HCT116 (cell line): ENCODE measurements at regions not wholly inside any gene's neighbourhood (a gene's known extent, or its start where the extent isn't known, plus 50 kb on each side); places are given as distances from the start of the nearest gene placed in this dataset.

Experiments
- ATAC-seq: fragments of 200-7000 bp; cut with Tn5 transposase; 2 replicates; pipeline ENCODE4 v1.9.1; 2020; ENCODE audit warnings: mild to moderate bottlenecking, moderate library complexity
- BruUV-seq: library from RNA; stranded (reverse); fragments of 400-500 nt; replicated peaks from 2 replicates; lab custom pipeline; 2021; lab: Mats Ljungman, UMichigan
- CTCF ChIA-PET: fragments of 300-600 bp; sonication (Branson Sonifier 250); formaldehyde crosslinking; loops from one replicate; lab custom pipeline; 2021; ENCODE audit warnings: antibody characterized with exemption; lab: Charles Lee
- POLR2A ChIA-PET: fragments of 300-600, 350-600 bp; sonication (Branson Sonifier 250); formaldehyde crosslinking; loops from one replicate; lab custom pipeline; 2021; ENCODE audit warnings: antibody characterized with exemption; lab: Charles Lee
- RAD21 ChIA-PET, 2 experiments: fragments of 300-600 bp; sonication (Branson Sonifier 250); formaldehyde crosslinking; loops; one replicate each; lab custom pipeline; 2023; ENCODE audit warnings: low total read pairs in 2 of 2; ENCODE audit not compliant: uncharacterized antibody in 2 of 2, unreplicated experiment in 2 of 2, low non-redundant PET in 1 of 2; lab: Charles Lee
- DNase-seq: peaks from one replicate; pipeline ENCODE4 v3.0.0-alpha.2; 2010; ENCODE audit warnings: low read depth, low spot score
- H2AFZ ChIP-seq: fragments of 200-600 bp; shearing (Covaris generic), sonication (generic); 2 replicates; pipeline ENCODE4 v1.6.1; 2017; ENCODE audit warnings: low read depth, mixed run types, mixed read lengths, antibody characterized with exemption, low read length; ENCODE audit not compliant: poor library complexity, severe bottlenecking
- H3K27ac ChIP-seq: 2 replicates; pipeline ENCODE4 v1.5.1; 2012; ENCODE audit warnings: low read depth, low read length
- H3K27me3 ChIP-seq: fragments of 200-600 bp; sonication (generic); 2 replicates; pipeline ENCODE4 v1.6.1; 2016; ENCODE audit warnings: mixed run types, low read length, mixed read lengths; ENCODE audit not compliant: insufficient read depth
- H3K36me3 ChIP-seq, 2 experiments: fragments of 200-500 bp in 1 of 2; fragments of 200-600 bp in 1 of 2; sonication (Bioruptor generic) in 1 of 2; sonication (generic) in 1 of 2; 2 replicates each; pipeline versions ENCODE4 v1.5.1 to v1.6.1; 2014 to 2016; ENCODE audit warnings: low read length in 2 of 2, inconsistent platforms in 1 of 2, mixed read lengths in 1 of 2, mixed run types in 1 of 2; ENCODE audit not compliant: insufficient read depth in 2 of 2, control insufficient read depth in 1 of 2
- H3K4me1 ChIP-seq, 2 experiments: fragments of 200-600 bp in 1 of 2; sonication (generic) in 1 of 2; 2 replicates each; pipeline versions ENCODE4 v1.5.1 to v1.6.1; 2012 to 2017; ENCODE audit warnings: low read length in 2 of 2, inconsistent platforms in 1 of 2, mild to moderate bottlenecking in 1 of 2, mixed read lengths in 1 of 2, mixed run types in 1 of 2, moderate library complexity in 1 of 2; ENCODE audit not compliant: insufficient read depth in 2 of 2, control insufficient read depth in 1 of 2
- H3K4me2 ChIP-seq: fragments of 200-600 bp; sonication (generic); 2 replicates; pipeline ENCODE4 v1.6.1; 2017; ENCODE audit warnings: mixed run types, low read length, mixed read lengths
- H3K4me3 ChIP-seq, 2 experiments: fragments of 200-600 bp in 1 of 2; sonication (generic) in 1 of 2; replicated peaks in 1 of 2; 2 replicates each; pipeline ENCODE4 v1.5.1; 2011 to 2016; ENCODE audit warnings: low read length in 2 of 2, control low read depth in 1 of 2, low read depth in 1 of 2, mild to moderate bottlenecking in 1 of 2, mixed read lengths in 1 of 2, mixed run types in 1 of 2
- H3K79me2 ChIP-seq: fragments of 200-600 bp; sonication (generic); 2 replicates; pipeline ENCODE4 v1.6.1; 2017; ENCODE audit warnings: mild to moderate bottlenecking, mixed run types, low read length, moderate library complexity, mixed read lengths; ENCODE audit not compliant: insufficient read depth
- H3K9ac ChIP-seq: fragments of 200-600 bp; sonication (generic); 2 replicates; pipeline ENCODE4 v1.6.1; 2016; ENCODE audit warnings: low read length, mixed read lengths
- H3K9me2 ChIP-seq: fragments of 200-600 bp; sonication (generic), shearing (Covaris generic); 2 replicates; pipeline ENCODE4 v1.6.1; 2017; ENCODE audit warnings: mixed run types, mild to moderate bottlenecking, moderate library complexity; ENCODE audit not compliant: insufficient read depth
- H3K9me3 ChIP-seq, 2 experiments: fragments of 200-500 bp in 1 of 2; fragments of 200-600 bp in 1 of 2; sonication (Bioruptor generic) in 1 of 2; sonication (generic) in 1 of 2; 2 replicates each; pipeline ENCODE4 v1.6.1; 2014 to 2017; ENCODE audit warnings: low read length in 2 of 2, mixed read lengths in 2 of 2, inconsistent platforms in 1 of 2, low read depth in 1 of 2, mild to moderate bottlenecking in 1 of 2, mixed run types in 1 of 2, moderate library complexity in 1 of 2; ENCODE audit not compliant: control insufficient read depth in 1 of 2, insufficient read depth in 1 of 2
- H4K20me1 ChIP-seq: fragments of 200-600 bp; sonication (generic), shearing (Covaris generic); 2 replicates; pipeline ENCODE4 v1.6.1; 2017; ENCODE audit warnings: mixed run types, mild to moderate bottlenecking, moderate library complexity; ENCODE audit not compliant: insufficient read depth
- CBX3 ChIP-seq: IDR thresholded peaks from 2 replicates; pipeline ENCODE4 v1.6.1; 2012; ENCODE audit warnings: low read depth
- CEBPB ChIP-seq: IDR thresholded peaks from 2 replicates; pipeline ENCODE4 v1.6.1; 2012; ENCODE audit warnings: low read depth
- EGR1 ChIP-seq: IDR thresholded peaks from 2 replicates; pipeline ENCODE4 v1.6.1; 2012; ENCODE audit warnings: low read depth
- EZH2phosphoT487 ChIP-seq: fragments of 200-600 bp; IDR thresholded peaks from 2 replicates; pipeline ENCODE4 v1.6.1; 2018; ENCODE audit warnings: antibody characterized with exemption, borderline replicate concordance
- FOSL1 ChIP-seq: IDR thresholded peaks from 2 replicates; pipeline ENCODE4 v1.6.1; 2012; ENCODE audit warnings: low read depth
- POLR2A ChIP-seq: IDR thresholded peaks from 2 replicates; pipeline ENCODE4 v1.7.0; 2011; ENCODE audit warnings: borderline replicate concordance; ENCODE audit not compliant: insufficient read depth, insufficient read length; ENCODE audit errors: extremely low read depth
- POLR2AphosphoS5 ChIP-seq: IDR thresholded peaks from 2 replicates; pipeline ENCODE4 v1.6.1; 2011; ENCODE audit warnings: mild to moderate bottlenecking, low read depth, low read length, moderate library complexity
- RAD21 ChIP-seq: IDR thresholded peaks from 2 replicates; pipeline ENCODE4 v1.6.1; 2012; ENCODE audit warnings: low read depth, mild to moderate bottlenecking
- SIN3A ChIP-seq: IDR thresholded peaks from 2 replicates; pipeline ENCODE4 v1.6.1; 2012; ENCODE audit warnings: low read depth
- SP1 ChIP-seq: IDR thresholded peaks from 2 replicates; pipeline ENCODE4 v1.6.1; 2012; ENCODE audit warnings: low read depth
- SRF ChIP-seq: IDR thresholded peaks from 2 replicates; pipeline ENCODE4 v1.6.1; 2012; ENCODE audit warnings: low read depth
- TCF7L2 ChIP-seq: IDR thresholded peaks from 2 replicates; pipeline ENCODE4 v1.7.0; 2011; ENCODE audit warnings: borderline replicate concordance, inconsistent platforms; ENCODE audit not compliant: insufficient read depth, insufficient read length; ENCODE audit errors: extremely low read depth
- ZFX ChIP-seq: fragments of 450-650 bp; IDR thresholded peaks from 2 replicates; pipeline ENCODE4 v1.6.1; 2017
- intact Hi-C: fragments of 100-400 bp; cut with micrococcal nuclease; formaldehyde crosslinking; loops from 2 replicates; pipeline ENCODE4 v1.10.0; 2022
- TF ChIP-seq, protein P1 (sequence below), 3 experiments: fragments of 200-600 bp in 1 of 3; sonication (generic) in 1 of 3; IDR thresholded peaks in 2 of 3; conservative IDR thresholded peaks in 1 of 3; 2 replicates each; pipeline ENCODE4 v1.5.1; 2012 to 2017; ENCODE audit warnings: low read depth in 2 of 3, low read length in 2 of 3, antibody characterized with exemption in 1 of 3, borderline replicate concordance in 1 of 3, control low read depth in 1 of 3, mild to moderate bottlenecking in 1 of 3, mixed read lengths in 1 of 3, mixed run types in 1 of 3, moderate library complexity in 1 of 3; ENCODE audit not compliant: insufficient read depth in 1 of 3
- TF ChIP-seq, protein P2 (sequence below): IDR thresholded peaks from 2 replicates; pipeline ENCODE4 v1.6.1; 2011; ENCODE audit warnings: mild to moderate bottlenecking, low read length, moderate library complexity; ENCODE audit not compliant: insufficient replicate concordance; ENCODE audit errors: extremely low read depth
- TF ChIP-seq, protein P3 (sequence below): IDR thresholded peaks from 2 replicates; pipeline ENCODE4 v1.6.1; 2012
- TF ChIP-seq, protein P4 (sequence below): IDR thresholded peaks from 2 replicates; pipeline ENCODE4 v1.6.1; 2012
- TF ChIP-seq, protein P5 (sequence below): IDR thresholded peaks from 2 replicates; pipeline ENCODE4 v1.6.1; 2012; ENCODE audit warnings: low read depth

DNA sequence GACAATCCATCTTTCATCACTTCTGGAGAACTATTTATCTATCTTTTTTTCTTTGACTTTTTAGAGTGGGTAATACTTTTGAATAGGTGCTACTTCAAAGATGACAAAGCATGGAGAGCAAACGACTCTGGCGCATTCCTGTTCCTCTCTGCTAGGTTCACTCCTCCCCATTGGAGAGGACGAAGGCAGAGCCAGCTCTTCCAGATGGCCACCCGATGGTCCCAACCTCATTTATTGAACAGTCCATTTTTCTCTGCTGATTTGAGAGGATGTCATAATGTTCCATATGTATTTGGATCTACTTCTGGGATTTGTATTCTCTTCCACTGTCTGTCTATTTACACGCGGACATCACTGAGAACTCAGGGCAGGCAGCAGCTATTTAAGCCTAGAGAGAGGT, 284.3 kb upstream of the CXCR4 start:
- Histone ChIP-seq H3K79me2 (no peaks in the 10 kb centered on the region), H3K4me3 (no peak overlapping the region), H3K9me3 (no peaks in the 10 kb centered on the region), H3K27ac (no peak overlapping the region), H3K36me3 (no peaks in the 10 kb centered on the region), H3K4me1 (peaks cover 0 to 6% of the 10 kb centered on the region in 2 experiments; a peak in 1 of 4 replicates), H2AFZ (no peak overlapping the region), H3K9me2 (no peaks in the 10 kb centered on the region), H3K4me2 (no peak overlapping the region), H3K27me3 (peaks cover 51% of the 10 kb centered on the region), H4K20me1 (no peaks in the 10 kb centered on the region), H3K9ac (no peak overlapping the region)
- ATAC-seq, result no peak
- BruUV-seq, result no TSS peak
- ChIA-PET POLR2A (no interaction called here), RAD21 (no interaction called here), CTCF (interaction anchor here (0.8 kb wide), 1 partner anchor 488 kb away, joined by 3 read pairs; no protein-coding TSS in a partner anchor)
- DNase-seq, result no peak
- intact Hi-C loops, result no loop called here
- no peak for TF ChIP-seq SIN3A
- TF ChIP-seq CBX3, result no peak
- TF ChIP-seq EGR1, result no peak
- no peak for TF ChIP-seq SRF
- TF ChIP-seq, protein P1, sequence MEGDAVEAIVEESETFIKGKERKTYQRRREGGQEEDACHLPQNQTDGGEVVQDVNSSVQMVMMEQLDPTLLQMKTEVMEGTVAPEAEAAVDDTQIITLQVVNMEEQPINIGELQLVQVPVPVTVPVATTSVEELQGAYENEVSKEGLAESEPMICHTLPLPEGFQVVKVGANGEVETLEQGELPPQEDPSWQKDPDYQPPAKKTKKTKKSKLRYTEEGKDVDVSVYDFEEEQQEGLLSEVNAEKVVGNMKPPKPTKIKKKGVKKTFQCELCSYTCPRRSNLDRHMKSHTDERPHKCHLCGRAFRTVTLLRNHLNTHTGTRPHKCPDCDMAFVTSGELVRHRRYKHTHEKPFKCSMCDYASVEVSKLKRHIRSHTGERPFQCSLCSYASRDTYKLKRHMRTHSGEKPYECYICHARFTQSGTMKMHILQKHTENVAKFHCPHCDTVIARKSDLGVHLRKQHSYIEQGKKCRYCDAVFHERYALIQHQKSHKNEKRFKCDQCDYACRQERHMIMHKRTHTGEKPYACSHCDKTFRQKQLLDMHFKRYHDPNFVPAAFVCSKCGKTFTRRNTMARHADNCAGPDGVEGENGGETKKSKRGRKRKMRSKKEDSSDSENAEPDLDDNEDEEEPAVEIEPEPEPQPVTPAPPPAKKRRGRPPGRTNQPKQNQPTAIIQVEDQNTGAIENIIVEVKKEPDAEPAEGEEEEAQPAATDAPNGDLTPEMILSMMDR (IDR thresholded peaks at IDR 0.05 in 2 of 3, conservative IDR thresholded peaks at IDR 0.05 in 1 of 3; ENCODE audit: borderline replicate concordance in 1 of 3, insufficient read depth in 1 of 3, low read depth in 2 of 3, low read length in 2 of 3), result no peak
- TF ChIP-seq POLR2AphosphoS5, result no peak
- no peak for TF ChIP-seq EZH2phosphoT487
- TF ChIP-seq, protein P2, sequence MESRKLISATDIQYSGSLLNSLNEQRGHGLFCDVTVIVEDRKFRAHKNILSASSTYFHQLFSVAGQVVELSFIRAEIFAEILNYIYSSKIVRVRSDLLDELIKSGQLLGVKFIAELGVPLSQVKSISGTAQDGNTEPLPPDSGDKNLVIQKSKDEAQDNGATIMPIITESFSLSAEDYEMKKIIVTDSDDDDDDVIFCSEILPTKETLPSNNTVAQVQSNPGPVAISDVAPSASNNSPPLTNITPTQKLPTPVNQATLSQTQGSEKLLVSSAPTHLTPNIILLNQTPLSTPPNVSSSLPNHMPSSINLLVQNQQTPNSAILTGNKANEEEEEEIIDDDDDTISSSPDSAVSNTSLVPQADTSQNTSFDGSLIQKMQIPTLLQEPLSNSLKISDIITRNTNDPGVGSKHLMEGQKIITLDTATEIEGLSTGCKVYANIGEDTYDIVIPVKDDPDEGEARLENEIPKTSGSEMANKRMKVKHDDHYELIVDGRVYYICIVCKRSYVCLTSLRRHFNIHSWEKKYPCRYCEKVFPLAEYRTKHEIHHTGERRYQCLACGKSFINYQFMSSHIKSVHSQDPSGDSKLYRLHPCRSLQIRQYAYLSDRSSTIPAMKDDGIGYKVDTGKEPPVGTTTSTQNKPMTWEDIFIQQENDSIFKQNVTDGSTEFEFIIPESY, result no peak
- TF ChIP-seq, protein P3, sequence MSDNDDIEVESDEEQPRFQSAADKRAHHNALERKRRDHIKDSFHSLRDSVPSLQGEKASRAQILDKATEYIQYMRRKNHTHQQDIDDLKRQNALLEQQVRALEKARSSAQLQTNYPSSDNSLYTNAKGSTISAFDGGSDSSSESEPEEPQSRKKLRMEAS, result no peak
- TF ChIP-seq SP1, result no peak
- TF ChIP-seq, protein P4, sequence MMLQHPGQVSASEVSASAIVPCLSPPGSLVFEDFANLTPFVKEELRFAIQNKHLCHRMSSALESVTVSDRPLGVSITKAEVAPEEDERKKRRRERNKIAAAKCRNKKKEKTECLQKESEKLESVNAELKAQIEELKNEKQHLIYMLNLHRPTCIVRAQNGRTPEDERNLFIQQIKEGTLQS, result no peak
- TF ChIP-seq POLR2A, result no peak
- TF ChIP-seq ZFX, result no peak
- no peak for TF ChIP-seq CEBPB
- TF ChIP-seq, protein P5, sequence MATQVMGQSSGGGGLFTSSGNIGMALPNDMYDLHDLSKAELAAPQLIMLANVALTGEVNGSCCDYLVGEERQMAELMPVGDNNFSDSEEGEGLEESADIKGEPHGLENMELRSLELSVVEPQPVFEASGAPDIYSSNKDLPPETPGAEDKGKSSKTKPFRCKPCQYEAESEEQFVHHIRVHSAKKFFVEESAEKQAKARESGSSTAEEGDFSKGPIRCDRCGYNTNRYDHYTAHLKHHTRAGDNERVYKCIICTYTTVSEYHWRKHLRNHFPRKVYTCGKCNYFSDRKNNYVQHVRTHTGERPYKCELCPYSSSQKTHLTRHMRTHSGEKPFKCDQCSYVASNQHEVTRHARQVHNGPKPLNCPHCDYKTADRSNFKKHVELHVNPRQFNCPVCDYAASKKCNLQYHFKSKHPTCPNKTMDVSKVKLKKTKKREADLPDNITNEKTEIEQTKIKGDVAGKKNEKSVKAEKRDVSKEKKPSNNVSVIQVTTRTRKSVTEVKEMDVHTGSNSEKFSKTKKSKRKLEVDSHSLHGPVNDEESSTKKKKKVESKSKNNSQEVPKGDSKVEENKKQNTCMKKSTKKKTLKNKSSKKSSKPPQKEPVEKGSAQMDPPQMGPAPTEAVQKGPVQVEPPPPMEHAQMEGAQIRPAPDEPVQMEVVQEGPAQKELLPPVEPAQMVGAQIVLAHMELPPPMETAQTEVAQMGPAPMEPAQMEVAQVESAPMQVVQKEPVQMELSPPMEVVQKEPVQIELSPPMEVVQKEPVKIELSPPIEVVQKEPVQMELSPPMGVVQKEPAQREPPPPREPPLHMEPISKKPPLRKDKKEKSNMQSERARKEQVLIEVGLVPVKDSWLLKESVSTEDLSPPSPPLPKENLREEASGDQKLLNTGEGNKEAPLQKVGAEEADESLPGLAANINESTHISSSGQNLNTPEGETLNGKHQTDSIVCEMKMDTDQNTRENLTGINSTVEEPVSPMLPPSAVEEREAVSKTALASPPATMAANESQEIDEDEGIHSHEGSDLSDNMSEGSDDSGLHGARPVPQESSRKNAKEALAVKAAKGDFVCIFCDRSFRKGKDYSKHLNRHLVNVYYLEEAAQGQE, result no peak
- no peak for TF ChIP-seq TCF7L2
- no peak for TF ChIP-seq FOSL1
- TF ChIP-seq RAD21, result no peak
